Thoracic aorta (tissue), 2 donors: ENCODE measurements at regions not wholly inside any gene's neighbourhood (a gene's known extent, or its start where the extent isn't known, plus 50 kb on each side); places are given as distances from the start of the nearest gene placed in this dataset.
"Not testable (repeated sequence)": the region's sequence is repeated elsewhere in the genome, so short reads cannot be mapped to it uniquely, and the experiment has no call there.

ENCODE experiments used
- ATAC-seq: fragments of 150-250 bp; one replicate; pipeline ENCODE4 v1.8.0; 2017; ENCODE audit warnings: low read depth; ENCODE audit not compliant: insufficient number of reproducible peaks, low FRiP score
- DNase-seq: peaks from one replicate; pipeline ENCODE4 v3.0.0-alpha.2; 2020; ENCODE audit warnings: low spot score
- H3K27ac ChIP-seq, 2 donors: fragments of 200-600 bp; sonication (generic); 1 replicate in 1 of 2; 2 replicates in 1 of 2; pipeline ENCODE4 v1.5.1; 2016; ENCODE audit warnings: mild to moderate bottlenecking in 2 of 2, moderate library complexity in 2 of 2
- H3K27me3 ChIP-seq: fragments of 200-600 bp; sonication (generic); replicated peaks from 2 replicates; pipeline ENCODE4 v1.6.0; 2016; ENCODE audit warnings: mild to moderate bottlenecking; ENCODE audit not compliant: insufficient read depth
- H3K36me3 ChIP-seq: fragments of 200-600 bp; sonication (generic); one replicate; pipeline ENCODE4 v1.5.1; 2016
- H3K4me1 ChIP-seq, 2 donors: fragments of 200-600 bp; sonication (generic); 1 replicate in 1 of 2; 2 replicates in 1 of 2; pipeline versions ENCODE4 v1.5.1 to v1.6.0; 2016; ENCODE audit warnings: low read depth in 2 of 2, mild to moderate bottlenecking in 1 of 2; ENCODE audit not compliant: control insufficient read depth in 1 of 2
- H3K4me3 ChIP-seq: fragments of 200-600 bp; sonication (generic); 2 replicates; pipeline ENCODE4 v1.5.1; 2016; ENCODE audit warnings: mild to moderate bottlenecking
- H3K9me3 ChIP-seq: fragments of 200-600 bp; sonication (generic); 2 replicates; pipeline ENCODE4 v1.5.1; 2016
- CTCF ChIP-seq: fragments of 200-600 bp; sonication (generic); IDR thresholded peaks from one replicate; pipeline ENCODE4 v1.5.1; 2019; ENCODE audit warnings: antibody characterized with exemption

GRCh38 chr2:145374165-145374564 lies 854.2 kb upstream of the ZEB2 start:
- Histone ChIP-seq H3K9me3 (no peaks in the 10 kb centered on the region), H3K27ac (no peak overlapping the region)
- TF ChIP-seq CTCF, result no peak

GRCh38 chr2:145367334-145367733 lies 847.4 kb upstream of the ZEB2 start:
- not testable (repeated sequence) for H3K27ac ChIP-seq, DNase-seq, H3K4me1 ChIP-seq, H3K27me3 ChIP-seq, H3K36me3 ChIP-seq, ATAC-seq, H3K9me3 ChIP-seq, H3K4me3 ChIP-seq

More at GRCh38 chr2:145374165-145374564, 854.2 kb upstream of the ZEB2 start:
- DNase-seq (no peak), ATAC-seq (no peak)
- H3K4me1 ChIP-seq, result no peaks in the 10 kb centered on the region
- no peaks in the 10 kb centered on the region for H3K27me3 ChIP-seq
- no peaks in the 10 kb centered on the region for H3K36me3 ChIP-seq
- H3K4me3 ChIP-seq, result no peak overlapping the region

GRCh38 chr2:145366341-145366740 lies 846.4 kb upstream of the ZEB2 start:
- ATAC-seq, result no peak
- TF ChIP-seq CTCF, result no peak
- Histone ChIP-seq H3K27me3 (no peaks in the 10 kb centered on the region), H3K9me3 (no peaks in the 10 kb centered on the region), H3K27ac (no peak overlapping the region), H3K36me3 (no peaks in the 10 kb centered on the region), H3K4me1 (no peaks in the 10 kb centered on the region), H3K4me3 (no peak overlapping the region)
- no peak for DNase-seq

GRCh38 chr2:145360129-145360790 lies 840.3 kb upstream of the ZEB2 start:
- no peak for TF ChIP-seq CTCF
- ATAC-seq, result no peak
- no peak for DNase-seq
- H3K4me3 ChIP-seq, result no peak overlapping the region
- H3K27me3 ChIP-seq, result no peaks in the 10 kb centered on the region
- H3K4me1 ChIP-seq, result no peaks in the 10 kb centered on the region
- no peaks in the 10 kb centered on the region for H3K9me3 ChIP-seq
- no peak overlapping the region for H3K27ac ChIP-seq
- H3K36me3 ChIP-seq, result no peaks in the 10 kb centered on the region

GRCh38 chr2:145359561-145359960 lies 839.6 kb upstream of the ZEB2 start:
- H3K27ac ChIP-seq, result no peak overlapping the region
- DNase-seq (no peak), ATAC-seq (no peak)
- no peaks in the 10 kb centered on the region for H3K27me3 ChIP-seq
- H3K4me1 ChIP-seq, result no peaks in the 10 kb centered on the region
- no peaks in the 10 kb centered on the region for H3K36me3 ChIP-seq
- no peak for TF ChIP-seq CTCF
- H3K9me3 ChIP-seq, result no peaks in the 10 kb centered on the region
- no peak overlapping the region for H3K4me3 ChIP-seq

- TF ChIP-seq CTCF, result no peak
- H3K9me3 ChIP-seq, result no peaks in the 10 kb centered on the region
- no peaks in the 10 kb centered on the region for H3K36me3 ChIP-seq
- H3K4me3 ChIP-seq, result no peak overlapping the region
- no peaks in the 10 kb centered on the region for H3K4me1 ChIP-seq
- DNase-seq (no peak), ATAC-seq (no peak)
- no peaks in the 10 kb centered on the region for H3K27me3 ChIP-seq
- no peak overlapping the region for H3K27ac ChIP-seq
Observed at GRCh38 chr2:145356056-145356455, 836.1 kb upstream of the ZEB2 start.
